Gastroesophageal sphincter (tissue), 4 donors: ENCODE measurements at regions not wholly inside any gene's neighbourhood (a gene's known extent, or its start where the extent isn't known, plus 50 kb on each side); places are given as distances from the start of the nearest gene placed in this dataset.

Experiments
- ATAC-seq: fragments of 150-250 bp; one replicate; pipeline ENCODE4 v1.9.1; 2016; ENCODE audit warnings: mild to moderate bottlenecking, moderate library complexity
- H3K27ac ChIP-seq, 4 donors: fragments of 200-600 bp; sonication (generic) in 3 of 4; 1 replicate in 3 of 4; 2 replicates in 1 of 4; pipeline ENCODE4 v1.5.1; 2016 to 2019
- H3K27me3 ChIP-seq: fragments of 200-600 bp; sonication (generic); one replicate; pipeline ENCODE4 v1.5.1; 2019
- H3K36me3 ChIP-seq, 2 donors: fragments of 200-600 bp; sonication (generic); one replicate each; pipeline ENCODE4 v1.5.1; 2019; ENCODE audit warnings: control low read depth in 1 of 2
- H3K4me1 ChIP-seq, 3 donors: fragments of 200-600 bp; sonication (generic); 1 replicate in 2 of 3; 2 replicates in 1 of 3; pipeline ENCODE4 v1.5.1; 2016 to 2019; ENCODE audit warnings: control low read depth in 2 of 3
- H3K4me3 ChIP-seq, 2 donors: fragments of 200-600 bp; sonication (generic); one replicate each; pipeline ENCODE4 v1.5.1; 2019; ENCODE audit warnings: mild to moderate bottlenecking in 1 of 2, moderate library complexity in 1 of 2
- H3K9me3 ChIP-seq, 3 donors: fragments of 200-600 bp; sonication (generic); one replicate each; pipeline ENCODE4 v1.5.1; 2017 to 2019; ENCODE audit warnings: control low read depth in 2 of 3
- EP300 ChIP-seq: sonication (generic); formaldehyde crosslinking; IDR thresholded peaks from one replicate; pipeline ENCODE4 v1.6.1; 2017; ENCODE audit warnings: antibody characterized with exemption, mild to moderate bottlenecking
- POLR2A ChIP-seq, 2 donors: fragments of 450-650 bp; IDR thresholded peaks; one replicate each; pipeline ENCODE4 v1.6.1; 2017; ENCODE audit warnings: antibody characterized with exemption in 2 of 2, mild to moderate bottlenecking in 2 of 2, moderate library complexity in 1 of 2
- POLR2AphosphoS5 ChIP-seq: sonication (generic); formaldehyde crosslinking; IDR thresholded peaks from one replicate; pipeline ENCODE4 v1.6.1; 2017; ENCODE audit warnings: antibody characterized with exemption
- WGBS, 2 donors: methylation state at CpG; one replicate each; pipeline ENCODE4 v1.1.5; 2018; ENCODE audit warnings: low coverage in 1 of 2; 5-methylcytosine and 5-hydroxymethylcytosine counted together
- TF ChIP-seq, protein P1 (sequence below), 4 experiments: fragments of 200-600 bp in 2 of 4; fragments of 450-650 bp in 2 of 4; sonication (generic) in 1 of 4; IDR thresholded peaks; one replicate each; pipeline ENCODE4 v1.5.1; 2017 to 2019; ENCODE audit warnings: antibody characterized with exemption in 4 of 4, mild to moderate bottlenecking in 2 of 4, moderate library complexity in 2 of 4

DNA sequence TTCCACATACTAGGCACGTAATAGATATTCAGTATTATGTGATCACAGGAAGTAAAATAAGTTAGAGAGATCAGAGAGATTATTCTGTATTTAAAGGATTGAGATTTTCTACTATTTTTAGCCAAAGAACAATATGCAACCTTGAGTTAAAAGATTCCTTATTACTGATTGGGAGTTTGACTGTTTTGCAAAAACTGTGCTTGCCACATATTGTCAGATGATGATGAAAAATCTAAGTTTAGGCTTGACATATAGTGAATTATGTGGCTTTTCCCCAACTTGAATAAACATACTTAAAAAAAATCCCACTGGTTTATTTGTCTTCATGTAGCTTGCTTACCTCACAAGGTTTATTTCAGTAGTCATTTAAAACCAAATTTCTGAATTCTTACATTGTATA lies 194.4 kb downstream of the KCNRG start:
- Histone ChIP-seq H3K4me1 (peaks cover 0 to 11% (median 5%) of the 10 kb centered on the region in 3 donors), H3K4me3 (no peak overlapping the region), H3K27ac (no peak overlapping the region), H3K27me3 (no peaks in the 10 kb centered on the region), H3K9me3 (peaks cover 0 to 7% (median 0%) of the 10 kb centered on the region in 3 donors), H3K36me3 (no peaks in the 10 kb centered on the region)
- 65 to 100% methylated on average over 1 of the region's 1 CpG for WGBS, 2 donors
- ATAC-seq, result no peak
- TF ChIP-seq, protein P1, sequence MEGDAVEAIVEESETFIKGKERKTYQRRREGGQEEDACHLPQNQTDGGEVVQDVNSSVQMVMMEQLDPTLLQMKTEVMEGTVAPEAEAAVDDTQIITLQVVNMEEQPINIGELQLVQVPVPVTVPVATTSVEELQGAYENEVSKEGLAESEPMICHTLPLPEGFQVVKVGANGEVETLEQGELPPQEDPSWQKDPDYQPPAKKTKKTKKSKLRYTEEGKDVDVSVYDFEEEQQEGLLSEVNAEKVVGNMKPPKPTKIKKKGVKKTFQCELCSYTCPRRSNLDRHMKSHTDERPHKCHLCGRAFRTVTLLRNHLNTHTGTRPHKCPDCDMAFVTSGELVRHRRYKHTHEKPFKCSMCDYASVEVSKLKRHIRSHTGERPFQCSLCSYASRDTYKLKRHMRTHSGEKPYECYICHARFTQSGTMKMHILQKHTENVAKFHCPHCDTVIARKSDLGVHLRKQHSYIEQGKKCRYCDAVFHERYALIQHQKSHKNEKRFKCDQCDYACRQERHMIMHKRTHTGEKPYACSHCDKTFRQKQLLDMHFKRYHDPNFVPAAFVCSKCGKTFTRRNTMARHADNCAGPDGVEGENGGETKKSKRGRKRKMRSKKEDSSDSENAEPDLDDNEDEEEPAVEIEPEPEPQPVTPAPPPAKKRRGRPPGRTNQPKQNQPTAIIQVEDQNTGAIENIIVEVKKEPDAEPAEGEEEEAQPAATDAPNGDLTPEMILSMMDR (IDR thresholded peaks at IDR 0.05), result no peak
- no peak for TF ChIP-seq POLR2A (IDR thresholded peaks at IDR 0.05)
- no peak for TF ChIP-seq EP300
- TF ChIP-seq POLR2AphosphoS5, result no peak

DNA sequence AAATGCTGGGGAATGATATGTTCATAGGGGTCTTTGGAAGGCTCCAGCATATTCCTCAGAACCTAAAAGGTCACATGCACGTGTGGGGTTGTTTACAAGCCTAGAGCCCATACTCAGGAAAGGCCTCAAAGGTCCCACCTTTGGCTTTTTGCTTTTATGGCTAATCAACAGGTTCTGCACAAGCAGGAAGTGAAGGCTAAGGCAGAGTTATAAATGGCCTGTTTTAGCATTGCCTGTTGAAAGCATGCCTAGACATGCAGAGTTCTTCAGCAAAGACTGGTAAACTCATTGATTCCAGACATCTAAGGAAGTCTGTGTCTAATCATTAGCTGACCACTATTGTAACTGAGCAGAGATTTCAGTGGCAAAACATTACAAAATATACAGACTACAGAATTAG lies 198.3 kb downstream of the KCNRG start:
- Histone ChIP-seq H3K27ac (no peak overlapping the region), H3K36me3 (no peaks in the 10 kb centered on the region), H3K4me3 (no peak overlapping the region), H3K9me3 (peaks cover 0 to 7% (median 0%) of the 10 kb centered on the region in 3 donors), H3K27me3 (no peaks in the 10 kb centered on the region), H3K4me1 (peaks cover 0 to 5% (median 1%) of the 10 kb centered on the region in 3 donors)
- no peak for TF ChIP-seq POLR2A (IDR thresholded peaks at IDR 0.05)
- no peak for TF ChIP-seq POLR2AphosphoS5
- no peak for TF ChIP-seq EP300
- TF ChIP-seq, protein P1 (IDR thresholded peaks at IDR 0.05), result no peak
- WGBS, 2 donors, result 90% methylated on average over 1 of the region's 1 CpG; no CpG with 5 or more reads in 1 of the 2 donors
- ATAC-seq, result no peak

DNA sequence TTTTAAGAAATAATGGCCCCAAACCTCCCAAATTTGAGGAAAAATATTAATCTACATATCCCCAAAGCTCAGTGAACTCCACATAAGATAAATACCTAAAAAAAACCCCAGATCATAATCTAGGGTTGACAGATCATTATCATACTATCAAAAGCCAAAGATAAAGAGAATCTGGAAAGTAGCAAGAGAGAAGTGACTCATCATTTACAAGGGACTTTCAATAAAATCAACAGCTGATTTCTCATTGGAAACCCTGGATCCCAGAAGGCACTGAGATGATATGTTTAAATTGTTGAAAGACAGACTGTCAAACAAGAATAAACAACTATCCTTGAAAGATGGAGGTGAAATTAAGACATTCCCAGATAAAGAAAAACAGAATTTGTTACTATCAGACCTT lies 199.3 kb downstream of the KCNRG start:
- no peaks in the 10 kb centered on the region for H3K27me3 ChIP-seq
- TF ChIP-seq POLR2A (IDR thresholded peaks at IDR 0.05) (no peak), POLR2AphosphoS5 (no peak), EP300 (no peak)
- TF ChIP-seq, protein P1 (IDR thresholded peaks at IDR 0.05), result no peak
- no peaks in the 10 kb centered on the region for H3K36me3 ChIP-seq
- no peaks in the 10 kb centered on the region for H3K4me1 ChIP-seq
- H3K9me3 ChIP-seq, result peaks cover 0 to 7% (median 0%) of the 10 kb centered on the region in 3 donors
- no peak for ATAC-seq
- H3K4me3 ChIP-seq, result no peak overlapping the region
- no peak overlapping the region for H3K27ac ChIP-seq

DNA sequence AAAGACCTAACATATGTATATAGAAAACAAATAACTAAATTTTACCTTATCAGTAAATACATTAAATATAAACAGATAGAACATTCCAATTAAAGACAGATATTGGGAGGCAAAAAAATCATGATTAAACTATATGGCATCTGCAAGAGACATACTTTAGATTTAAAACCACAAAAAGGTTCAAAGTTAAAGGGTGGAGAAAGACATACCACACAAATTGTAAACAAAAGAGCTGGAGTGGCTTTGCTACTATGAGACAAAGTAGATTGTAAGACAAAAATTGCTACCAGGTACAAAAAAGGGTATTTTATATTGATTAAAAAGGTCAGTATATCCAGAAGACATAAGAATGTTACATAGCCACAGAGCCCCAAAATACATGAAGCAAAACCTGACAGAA lies 200.2 kb downstream of the KCNRG start:
- peaks cover 0 to 7% (median 0%) of the 10 kb centered on the region in 3 donors for H3K9me3 ChIP-seq
- no peak overlapping the region for H3K4me3 ChIP-seq
- no peaks in the 10 kb centered on the region for H3K36me3 ChIP-seq
- H3K27ac ChIP-seq, result no peak overlapping the region
- TF ChIP-seq, protein P1 (IDR thresholded peaks at IDR 0.05), result no peak
- TF ChIP-seq EP300 (no peak), POLR2A (IDR thresholded peaks at IDR 0.05) (no peak), POLR2AphosphoS5 (no peak)
- no peak for ATAC-seq
- H3K4me1 ChIP-seq, result no peaks in the 10 kb centered on the region
- no peaks in the 10 kb centered on the region for H3K27me3 ChIP-seq

DNA sequence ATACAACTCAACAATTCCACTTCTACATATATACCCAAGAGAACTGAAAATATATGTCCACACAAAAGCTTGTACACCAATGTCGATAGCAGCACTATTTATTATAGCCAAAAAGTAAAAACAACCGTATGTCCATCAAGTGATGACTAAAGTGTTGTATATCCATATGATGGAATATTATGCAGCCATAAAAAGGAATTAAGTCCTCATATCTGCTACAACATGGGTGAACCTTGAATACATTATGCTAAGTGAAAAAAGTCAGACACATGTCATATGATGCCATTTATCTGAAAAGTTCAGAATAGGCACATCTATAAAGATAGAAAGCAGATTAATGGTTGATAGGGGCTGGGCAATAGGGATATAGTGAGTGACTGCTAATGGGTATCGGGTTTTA lies 204.5 kb downstream of the KCNRG start:
- 91 to 93% methylated on average over 3 of the region's 3 CpGs for WGBS, 2 donors
- no peak overlapping the region for H3K4me3 ChIP-seq
- no peaks in the 10 kb centered on the region for H3K9me3 ChIP-seq
- TF ChIP-seq POLR2A (IDR thresholded peaks at IDR 0.05) (no peak), EP300 (no peak), POLR2AphosphoS5 (no peak)
- TF ChIP-seq, protein P1 (IDR thresholded peaks at IDR 0.05), result no peak
- peaks cover 4 to 23% (median 8%) of the 10 kb centered on the region in 3 donors for H3K4me1 ChIP-seq
- ATAC-seq, result no peak
- no peaks in the 10 kb centered on the region for H3K36me3 ChIP-seq
- H3K27ac ChIP-seq, result no peak overlapping the region
- no peaks in the 10 kb centered on the region for H3K27me3 ChIP-seq
